Liver (tissue), 3 donors: ENCODE measurements at regions not wholly inside any gene's neighbourhood (a gene's known extent, or its start where the extent isn't known, plus 50 kb on each side); places are given as distances from the start of the nearest gene placed in this dataset.

Source experiments
- SP1 ChIP-seq: IDR thresholded peaks from 2 replicates; pipeline ENCODE4 v1.6.1; 2018; ENCODE audit warnings: antibody characterized with exemption, mild to moderate bottlenecking
- TAF1 ChIP-seq: conservative IDR thresholded peaks from 2 replicates; pipeline ENCODE4 v1.6.1; 2016; ENCODE audit warnings: antibody characterized with exemption, mild to moderate bottlenecking
- TF ChIP-seq, protein P1 (sequence below): fragments of 150-350 bp; IDR thresholded peaks from 2 replicates; pipeline ENCODE4 v1.5.1; 2017; ENCODE audit warnings: improper control_type of control experiment, low read depth, low read length; ENCODE audit not compliant: missing input control
- donor health status: healthy.
- donor health status: healthy.

DNA sequence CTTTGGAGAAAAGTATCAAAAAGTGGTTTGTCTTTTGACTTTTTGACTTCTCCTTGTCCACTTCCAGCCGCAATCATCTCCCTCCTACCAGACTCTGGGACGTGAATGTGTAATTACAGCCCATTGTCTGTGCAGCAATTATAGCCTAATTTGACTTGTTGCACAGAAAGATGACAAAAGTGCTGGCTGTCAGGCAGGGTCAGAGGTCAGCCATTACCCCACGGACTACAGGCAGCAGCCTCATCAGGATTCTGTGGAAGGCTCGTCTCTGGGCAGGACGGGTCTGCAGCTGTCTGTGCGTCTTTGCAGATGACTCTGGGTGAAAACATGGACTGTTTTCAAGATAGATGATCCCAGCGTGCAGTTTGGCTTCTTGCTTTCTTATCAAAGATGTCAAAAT, 102.2 kb upstream of the EDNRB start:
- TF ChIP-seq SP1 (no peak), TAF1 (no peak)
- TF ChIP-seq, protein P1, sequence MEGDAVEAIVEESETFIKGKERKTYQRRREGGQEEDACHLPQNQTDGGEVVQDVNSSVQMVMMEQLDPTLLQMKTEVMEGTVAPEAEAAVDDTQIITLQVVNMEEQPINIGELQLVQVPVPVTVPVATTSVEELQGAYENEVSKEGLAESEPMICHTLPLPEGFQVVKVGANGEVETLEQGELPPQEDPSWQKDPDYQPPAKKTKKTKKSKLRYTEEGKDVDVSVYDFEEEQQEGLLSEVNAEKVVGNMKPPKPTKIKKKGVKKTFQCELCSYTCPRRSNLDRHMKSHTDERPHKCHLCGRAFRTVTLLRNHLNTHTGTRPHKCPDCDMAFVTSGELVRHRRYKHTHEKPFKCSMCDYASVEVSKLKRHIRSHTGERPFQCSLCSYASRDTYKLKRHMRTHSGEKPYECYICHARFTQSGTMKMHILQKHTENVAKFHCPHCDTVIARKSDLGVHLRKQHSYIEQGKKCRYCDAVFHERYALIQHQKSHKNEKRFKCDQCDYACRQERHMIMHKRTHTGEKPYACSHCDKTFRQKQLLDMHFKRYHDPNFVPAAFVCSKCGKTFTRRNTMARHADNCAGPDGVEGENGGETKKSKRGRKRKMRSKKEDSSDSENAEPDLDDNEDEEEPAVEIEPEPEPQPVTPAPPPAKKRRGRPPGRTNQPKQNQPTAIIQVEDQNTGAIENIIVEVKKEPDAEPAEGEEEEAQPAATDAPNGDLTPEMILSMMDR, result no peak
